ENCODE measurements at regions not wholly inside any gene's neighbourhood (a gene's known extent, or its start where the extent isn't known, plus 50 kb on each side); places are given as distances from the start of the nearest gene placed in this dataset.

DNA sequence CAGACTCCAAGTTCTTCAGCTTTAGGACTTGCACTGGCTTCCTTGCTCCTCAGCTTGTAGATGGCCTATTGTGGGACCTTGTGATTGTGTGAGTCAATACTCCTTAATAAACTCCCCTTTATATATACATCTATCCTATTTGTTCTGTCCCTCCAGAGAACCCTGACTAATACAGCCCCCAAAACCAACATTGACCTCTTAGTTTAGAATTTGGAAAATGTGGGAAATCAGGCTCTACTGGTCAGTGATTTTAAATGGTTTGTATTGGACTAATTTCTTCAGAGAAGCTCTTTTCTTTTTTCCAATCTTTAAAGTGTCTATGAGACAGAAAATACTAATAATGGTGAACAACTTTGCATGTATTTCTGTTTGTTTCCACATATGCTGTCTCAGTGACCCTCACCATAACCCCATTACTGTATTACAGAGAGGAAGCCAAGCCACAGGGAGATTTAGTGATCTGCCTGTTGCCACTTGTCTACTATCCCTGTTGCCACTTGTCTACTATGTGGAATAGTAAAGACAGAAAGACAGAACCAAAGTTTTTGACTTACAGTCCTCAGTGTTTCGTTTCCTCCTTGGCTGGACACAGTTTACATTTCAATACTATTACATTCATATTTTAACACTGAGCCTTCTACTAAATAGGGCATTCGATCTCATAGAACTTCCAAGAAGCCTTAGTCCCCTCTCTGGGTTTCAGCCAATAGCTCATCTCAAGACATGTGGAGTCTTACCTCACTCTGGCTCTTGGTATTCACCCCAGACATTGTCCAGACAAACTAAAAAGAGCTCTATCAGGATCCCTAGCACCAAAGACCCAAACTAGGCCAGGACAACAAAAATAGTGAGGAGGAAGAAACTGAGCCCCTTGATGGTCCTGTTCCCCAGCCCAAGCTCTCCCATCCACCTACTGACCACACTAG lies 121.0 kb downstream of the AKR1D1 start:
- Histone ChIP-seq H3K4me3 (ENCODE audit: low read length, poor library complexity, severe bottlenecking) (no peak overlapping the region), H3F3A (ENCODE audit: low read depth) (no peaks in the 10 kb centered on the region), H3K4me2 (ENCODE audit: low read depth, low read length, poor library complexity, severe bottlenecking) (no peak overlapping the region), H3K36me3 (ENCODE audit: insufficient read depth, low read length) (no peaks in the 10 kb centered on the region), H3K27me3 (ENCODE audit: insufficient read depth, low read length, poor library complexity, severe bottlenecking) (no peaks in the 10 kb centered on the region), H3K9me3 (ENCODE audit: insufficient read depth, low read depth, low read length) (no peaks in the 10 kb centered on the region), H3K9ac (ENCODE audit: low read depth, low read length, poor library complexity, severe bottlenecking) (no peak overlapping the region), H2AFZ (ENCODE audit: low read length) (no peak overlapping the region), H3K9me2 (replicated peaks; ENCODE audit: low read depth, low read length) (no peaks in the 10 kb centered on the region), H4K20me1 (ENCODE audit: insufficient read depth, low read length, poor library complexity, severe bottlenecking) (no peaks in the 10 kb centered on the region), H3K79me2 (ENCODE audit: insufficient read depth, low read length) (no peaks in the 10 kb centered on the region), H3K4me1 (ENCODE audit: insufficient read depth, low read length, poor library complexity, severe bottlenecking) (no peaks in the 10 kb centered on the region)
- no peak for TF ChIP-seq EZH2phosphoT487 (IDR thresholded peaks at IDR 0.05; ENCODE audit: borderline replicate concordance)
- TF ChIP-seq, protein P1, sequence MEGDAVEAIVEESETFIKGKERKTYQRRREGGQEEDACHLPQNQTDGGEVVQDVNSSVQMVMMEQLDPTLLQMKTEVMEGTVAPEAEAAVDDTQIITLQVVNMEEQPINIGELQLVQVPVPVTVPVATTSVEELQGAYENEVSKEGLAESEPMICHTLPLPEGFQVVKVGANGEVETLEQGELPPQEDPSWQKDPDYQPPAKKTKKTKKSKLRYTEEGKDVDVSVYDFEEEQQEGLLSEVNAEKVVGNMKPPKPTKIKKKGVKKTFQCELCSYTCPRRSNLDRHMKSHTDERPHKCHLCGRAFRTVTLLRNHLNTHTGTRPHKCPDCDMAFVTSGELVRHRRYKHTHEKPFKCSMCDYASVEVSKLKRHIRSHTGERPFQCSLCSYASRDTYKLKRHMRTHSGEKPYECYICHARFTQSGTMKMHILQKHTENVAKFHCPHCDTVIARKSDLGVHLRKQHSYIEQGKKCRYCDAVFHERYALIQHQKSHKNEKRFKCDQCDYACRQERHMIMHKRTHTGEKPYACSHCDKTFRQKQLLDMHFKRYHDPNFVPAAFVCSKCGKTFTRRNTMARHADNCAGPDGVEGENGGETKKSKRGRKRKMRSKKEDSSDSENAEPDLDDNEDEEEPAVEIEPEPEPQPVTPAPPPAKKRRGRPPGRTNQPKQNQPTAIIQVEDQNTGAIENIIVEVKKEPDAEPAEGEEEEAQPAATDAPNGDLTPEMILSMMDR (conservative IDR thresholded peaks at IDR 0.05; ENCODE audit: low read length): no peak

DNA sequence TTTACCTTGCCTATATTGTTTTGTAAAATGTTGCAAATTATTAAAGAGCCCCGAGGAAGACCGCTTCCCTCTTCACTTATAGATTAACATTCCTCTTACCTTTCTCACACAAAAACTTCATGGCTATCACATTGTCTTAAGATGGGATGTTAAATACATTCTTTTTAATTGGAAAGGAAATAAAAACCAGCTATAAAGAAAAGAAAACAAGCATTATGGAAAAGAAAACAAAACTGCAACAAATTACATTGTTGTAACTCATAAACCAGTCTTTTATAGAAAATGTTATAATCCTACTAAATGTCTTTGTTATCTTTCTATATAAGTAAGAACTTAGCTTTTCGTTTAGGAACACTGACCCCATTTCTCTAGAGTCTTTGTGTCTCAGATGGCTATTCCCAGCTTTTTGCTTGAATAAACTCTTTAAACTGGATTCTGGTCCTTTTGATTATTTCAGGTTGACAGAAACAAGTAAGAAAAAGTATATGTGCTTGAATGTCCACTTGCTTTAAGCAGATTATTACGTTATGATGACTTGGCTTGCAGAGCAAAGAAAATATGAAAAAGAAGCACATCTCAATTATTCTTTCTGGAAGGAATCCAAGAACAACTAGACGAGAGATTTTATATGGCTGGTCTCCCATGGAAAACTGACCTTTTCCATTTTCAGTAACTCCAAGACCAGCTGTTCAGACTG lies 128.2 kb downstream of the AKR1D1 start:
- no peaks in the 10 kb centered on the region for H3F3A ChIP-seq (ENCODE audit: low read depth)
- H3K79me2 ChIP-seq (ENCODE audit: insufficient read depth, low read length): no peaks in the 10 kb centered on the region
- no peaks in the 10 kb centered on the region for H3K36me3 ChIP-seq (ENCODE audit: insufficient read depth, low read length)
- H3K4me3 ChIP-seq (ENCODE audit: low read length, poor library complexity, severe bottlenecking): no peak overlapping the region
- H4K20me1 ChIP-seq (ENCODE audit: insufficient read depth, low read length, poor library complexity, severe bottlenecking): no peaks in the 10 kb centered on the region
- H3K9me3 ChIP-seq (ENCODE audit: insufficient read depth, low read depth, low read length): no peaks in the 10 kb centered on the region
- H3K9ac ChIP-seq (ENCODE audit: low read depth, low read length, poor library complexity, severe bottlenecking): no peak overlapping the region
- H3K4me1 ChIP-seq (ENCODE audit: insufficient read depth, low read length, poor library complexity, severe bottlenecking): no peaks in the 10 kb centered on the region
- no peak overlapping the region for H2AFZ ChIP-seq (ENCODE audit: low read length)
- no peak for TF ChIP-seq EZH2phosphoT487 (IDR thresholded peaks at IDR 0.05; ENCODE audit: borderline replicate concordance)
- TF ChIP-seq, protein P1 (conservative IDR thresholded peaks at IDR 0.05; ENCODE audit: low read length): no peak
- no peaks in the 10 kb centered on the region for H3K27me3 ChIP-seq (ENCODE audit: insufficient read depth, low read length, poor library complexity, severe bottlenecking)
- no peaks in the 10 kb centered on the region for H3K9me2 ChIP-seq (replicated peaks; ENCODE audit: low read depth, low read length)
- no peak overlapping the region for H3K4me2 ChIP-seq (ENCODE audit: low read depth, low read length, poor library complexity, severe bottlenecking)

DNA sequence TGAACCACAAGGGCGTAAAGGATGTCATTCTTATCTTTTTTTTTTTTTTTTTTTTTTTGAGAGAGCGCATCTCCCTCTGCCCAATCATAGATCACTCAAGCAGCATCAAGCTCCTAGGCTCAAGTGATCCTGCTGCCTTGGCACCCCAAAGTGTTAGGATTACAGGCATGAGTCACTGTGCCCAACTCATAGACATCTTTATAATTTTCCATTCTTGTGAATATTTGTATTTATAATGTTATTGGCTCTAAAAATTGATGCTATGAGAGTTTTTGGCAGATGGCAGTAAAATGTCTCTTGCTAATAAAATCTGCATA lies 128.7 kb downstream of the AKR1D1 start:
- H4K20me1 ChIP-seq (ENCODE audit: insufficient read depth, low read length, poor library complexity, severe bottlenecking): no peaks in the 10 kb centered on the region
- H3K9me2 ChIP-seq (replicated peaks; ENCODE audit: low read depth, low read length): no peaks in the 10 kb centered on the region
- TF ChIP-seq, protein P1 (conservative IDR thresholded peaks at IDR 0.05; ENCODE audit: low read length): no peak
- no peak for TF ChIP-seq EZH2phosphoT487 (IDR thresholded peaks at IDR 0.05; ENCODE audit: borderline replicate concordance)
- H3K36me3 ChIP-seq (ENCODE audit: insufficient read depth, low read length): no peaks in the 10 kb centered on the region
- H3K9me3 ChIP-seq (ENCODE audit: insufficient read depth, low read depth, low read length): no peaks in the 10 kb centered on the region
- no peak overlapping the region for H3K9ac ChIP-seq (ENCODE audit: low read depth, low read length, poor library complexity, severe bottlenecking)
- no peaks in the 10 kb centered on the region for H3K79me2 ChIP-seq (ENCODE audit: insufficient read depth, low read length)
- no peak overlapping the region for H3K4me2 ChIP-seq (ENCODE audit: low read depth, low read length, poor library complexity, severe bottlenecking)
- H3K4me1 ChIP-seq (ENCODE audit: insufficient read depth, low read length, poor library complexity, severe bottlenecking): no peaks in the 10 kb centered on the region
- H2AFZ ChIP-seq (ENCODE audit: low read length): no peak overlapping the region
- no peaks in the 10 kb centered on the region for H3F3A ChIP-seq (ENCODE audit: low read depth)
- no peaks in the 10 kb centered on the region for H3K27me3 ChIP-seq (ENCODE audit: insufficient read depth, low read length, poor library complexity, severe bottlenecking)
- H3K4me3 ChIP-seq (ENCODE audit: low read length, poor library complexity, severe bottlenecking): no peak overlapping the region
